Activated CD8-positive, alpha-beta memory T cell treated with anti-CD3 and anti-CD28 coated beads, Interleukin-2, amount 50 U/mL, for 48 hours (primary cell): ENCODE measurements at regions not wholly inside any gene's neighbourhood (a gene's known extent, or its start where the extent isn't known, plus 50 kb on each side); places are given as distances from the start of the nearest gene placed in this dataset.
"Not testable (repeated sequence)": the region's sequence is repeated elsewhere in the genome, so short reads cannot be mapped to it uniquely, and the experiment has no call there.

Source experiments
- DNase-seq: peaks from one replicate; pipeline ENCODE4 v3.0.0-alpha.2; 2020

GRCh38 chr4:131742536-131743205 lies 1406.4 kb upstream of the PCDH10 start:
- DNase-seq: not testable (repeated sequence)

- not testable (repeated sequence) for DNase-seq
Measured at GRCh38 chr4:131743348-131743747, 1405.7 kb upstream of the PCDH10 start.

- not testable (repeated sequence) for DNase-seq
Measured at GRCh38 chr4:131747203-131747602, 1401.9 kb upstream of the PCDH10 start.

- not testable (repeated sequence) for DNase-seq
Measured at GRCh38 chr4:131749224-131749623, 1399.9 kb upstream of the PCDH10 start.

GRCh38 chr4:131750006-131750405 lies 1399.1 kb upstream of the PCDH10 start:
- not testable (repeated sequence) for DNase-seq

- DNase-seq: peak; percentile 67
Measured at GRCh38 chr4:131750469-131750868, 1398.6 kb upstream of the PCDH10 start.

GRCh38 chr4:131762234-131762633 lies 1386.9 kb upstream of the PCDH10 start:
- DNase-seq: not testable (repeated sequence)

- no peak for DNase-seq
Measured at GRCh38 chr4:131764730-131765129, 1384.4 kb upstream of the PCDH10 start.

- DNase-seq: not testable (repeated sequence)
Measured at GRCh38 chr4:131774382-131774781, 1374.7 kb upstream of the PCDH10 start.

- not testable (repeated sequence) for DNase-seq
Measured at GRCh38 chr4:131810565-131810964, 1338.5 kb upstream of the PCDH10 start.
